ENCODE measurements at regions not wholly inside any gene's neighbourhood (a gene's known extent, or its start where the extent isn't known, plus 50 kb on each side); places are given as distances from the start of the nearest gene placed in this dataset.

GRCh38 chr7:1368184-1368681, 91.0 kb downstream of the MICALL2 start:
- 41% methylated on average over 9 of the region's 11 CpGs for WGBS (ENCODE audit: insufficient coverage)
- H2AFZ ChIP-seq (ENCODE audit: insufficient read depth, low read depth, low read length, poor library complexity, severe bottlenecking) = no peak overlapping the region
- Mint-ChIP-seq H3K9me3 (peaks cover 3 to 20% (median 13%) of the 10 kb centered on the region in 7 donors), H3K27ac (no peak overlapping the region), H3K27me3 (ENCODE audit: low read depth in 3 of 3) (peaks cover 44 to 61% (median 53%) of the 10 kb centered on the region in 3 donors), H3K4me3 (peak overlapping the region in 1 of 2 donors; percentile 70), H3K4me1 (peaks cover 1% of the 10 kb centered on the region), H3K36me3 (no peaks in the 10 kb centered on the region)
- peaks cover 6 to 23% of the 10 kb centered on the region in 2 donors for H3K9me3 ChIP-seq (replicated peaks in 1 of 2; ENCODE audit: control insufficient read depth in 1 of 2, insufficient read depth in 1 of 2, low read length in 2 of 2)
- H3K79me2 ChIP-seq (ENCODE audit: insufficient read depth, low read length) = no peaks in the 10 kb centered on the region
- no peak overlapping the region for H3K9ac ChIP-seq (ENCODE audit: insufficient read depth, low read length, poor library complexity, severe bottlenecking)
- H3K4me2 ChIP-seq (replicated peaks; ENCODE audit: extremely low read depth, low read length, poor library complexity, severe bottlenecking) = no peak overlapping the region
- H3K4me3 ChIP-seq (replicated peaks in 1 of 3; ENCODE audit: low read depth in 2 of 3, low read length in 3 of 3) = no peak overlapping the region
- no peak overlapping the region for H3K27ac ChIP-seq (ENCODE audit: low read depth in 1 of 2, low read length in 2 of 2)
- H3K4me1 ChIP-seq (ENCODE audit: control insufficient read depth in 1 of 2, insufficient read depth in 2 of 2, low read length in 2 of 2) = no peaks in the 10 kb centered on the region
- no peaks in the 10 kb centered on the region for H3K36me3 ChIP-seq (replicated peaks in 1 of 2; ENCODE audit: control insufficient read depth in 1 of 2, insufficient read depth in 2 of 2, low read length in 2 of 2)
- TF ChIP-seq CTCF (IDR thresholded peaks at IDR 0.05) = no peak
- peaks cover 6 to 34% of the 10 kb centered on the region in 2 donors for H3K27me3 ChIP-seq (ENCODE audit: control insufficient read depth in 2 of 2, insufficient read depth in 2 of 2, low read length in 2 of 2)
- intact Hi-C loops (cut with micrococcal nuclease) = no loop called here
- H4K20me1 ChIP-seq (ENCODE audit: insufficient read depth, low read length) = no peaks in the 10 kb centered on the region
- DNase-seq = no peak

- H3K27me3 ChIP-seq (ENCODE audit: control insufficient read depth in 2 of 2, insufficient read depth in 2 of 2, low read length in 2 of 2) = peaks cover 6 to 34% of the 10 kb centered on the region in 2 donors
- H3K36me3 ChIP-seq (replicated peaks in 1 of 2; ENCODE audit: control insufficient read depth in 1 of 2, insufficient read depth in 2 of 2, low read length in 2 of 2) = no peaks in the 10 kb centered on the region
- no peak overlapping the region for H3K4me3 ChIP-seq (replicated peaks in 1 of 3; ENCODE audit: low read depth in 2 of 3, low read length in 3 of 3)
- no peaks in the 10 kb centered on the region for H3K4me1 ChIP-seq (ENCODE audit: control insufficient read depth in 1 of 2, insufficient read depth in 2 of 2, low read length in 2 of 2)
- no peak for DNase-seq
- peak overlapping the region; percentile 30 for H3K4me2 ChIP-seq (replicated peaks; ENCODE audit: extremely low read depth, low read length, poor library complexity, severe bottlenecking)
- Mint-ChIP-seq H3K27me3 (ENCODE audit: low read depth in 3 of 3) (peaks cover 46 to 66% (median 57%) of the 10 kb centered on the region in 3 donors), H3K36me3 (no peaks in the 10 kb centered on the region), H3K4me1 (peaks cover 1% of the 10 kb centered on the region), H3K4me3 (peak overlapping the region in 1 of 2 donors; percentile 70), H3K9me3 (peaks cover 3 to 20% (median 12%) of the 10 kb centered on the region in 7 donors), H3K27ac (no peak overlapping the region)
- no peaks in the 10 kb centered on the region for H3K79me2 ChIP-seq (ENCODE audit: insufficient read depth, low read length)
- no peak overlapping the region for H3K27ac ChIP-seq (ENCODE audit: low read depth in 1 of 2, low read length in 2 of 2)
- no peak for TF ChIP-seq CTCF (IDR thresholded peaks at IDR 0.05)
- H3K9me3 ChIP-seq (replicated peaks in 1 of 2; ENCODE audit: control insufficient read depth in 1 of 2, insufficient read depth in 1 of 2, low read length in 2 of 2) = peaks cover 6 to 20% of the 10 kb centered on the region in 2 donors
- 5% methylated on average over 52 of the region's 74 CpGs for WGBS (ENCODE audit: insufficient coverage)
- no peaks in the 10 kb centered on the region for H4K20me1 ChIP-seq (ENCODE audit: insufficient read depth, low read length)
- no peak overlapping the region for H3K9ac ChIP-seq (ENCODE audit: insufficient read depth, low read length, poor library complexity, severe bottlenecking)
- intact Hi-C loops (cut with micrococcal nuclease) = no loop called here
- no peak overlapping the region for H2AFZ ChIP-seq (ENCODE audit: insufficient read depth, low read depth, low read length, poor library complexity, severe bottlenecking)
These were observed 90.3 kb downstream of the MICALL2 start for GRCh38 chr7:1368682-1369571.

Data from CD14-positive monocyte (primary cell).